ENCODE measurements at regions not wholly inside any gene's neighbourhood (a gene's known extent, or its start where the extent isn't known, plus 50 kb on each side); places are given as distances from the start of the nearest gene placed in this dataset.

- TF ChIP-seq CTCF (conservative IDR thresholded peaks at IDR 0.05), result no peak
- no peak for TF ChIP-seq ZFX (IDR thresholded peaks at IDR 0.05)
Measured at GRCh38 chr20:57888591-57888990, 178.8 kb upstream of the PMEPA1 start.
